Activated T-cell treated with anti-CD3 and anti-CD28 coated beads, Interleukin-2, amount 50 U/mL, for 48 hours (primary cell): ENCODE measurements at regions not wholly inside any gene's neighbourhood (a gene's known extent, or its start where the extent isn't known, plus 50 kb on each side); places are given as distances from the start of the nearest gene placed in this dataset.

ENCODE experiments used
- DNase-seq, 2 experiments: peaks; one replicate each; pipeline ENCODE4 v3.0.0-alpha.2; 2020

GRCh38 chr5:124089578-124089977, 577.6 kb downstream of the CSNK1G3 start:
- no peak for DNase-seq

GRCh38 chr5:124088289-124089032, 576.5 kb downstream of the CSNK1G3 start:
- no peak for DNase-seq

GRCh38 chr5:124087752-124088151, 575.8 kb downstream of the CSNK1G3 start:
- DNase-seq, result no peak

- DNase-seq, result no peak
These were observed 568.3 kb downstream of the CSNK1G3 start for GRCh38 chr5:124080256-124080655.

GRCh38 chr5:124079062-124079461, 567.1 kb downstream of the CSNK1G3 start:
- no peak for DNase-seq

GRCh38 chr5:124074500-124074899, 562.5 kb downstream of the CSNK1G3 start:
- DNase-seq, result no peak

- DNase-seq, result no peak
These were observed 560.6 kb downstream of the CSNK1G3 start for GRCh38 chr5:124072570-124072969.

- no peak for DNase-seq
These were observed 559.1 kb downstream of the CSNK1G3 start for GRCh38 chr5:124071039-124071438.

- no peak for DNase-seq
These were observed 553.5 kb downstream of the CSNK1G3 start for GRCh38 chr5:124065508-124065907.

- DNase-seq, result no peak
These were observed 553.0 kb downstream of the CSNK1G3 start for GRCh38 chr5:124064956-124065355.

GRCh38 chr5:124061663-124062062, 549.7 kb downstream of the CSNK1G3 start:
- DNase-seq, result no peak

GRCh38 chr5:124061068-124061430, 549.1 kb downstream of the CSNK1G3 start:
- DNase-seq, result no peak

GRCh38 chr5:124060413-124061067, 548.6 kb downstream of the CSNK1G3 start:
- DNase-seq, result no peak

GRCh38 chr5:124060011-124060410, 548.0 kb downstream of the CSNK1G3 start:
- no peak for DNase-seq

GRCh38 chr5:124059200-124059599, 547.2 kb downstream of the CSNK1G3 start:
- DNase-seq, result no peak

- DNase-seq, result no peak
These were observed 545.8 kb downstream of the CSNK1G3 start for GRCh38 chr5:124057724-124058231.

GRCh38 chr5:124056991-124057723, 545.2 kb downstream of the CSNK1G3 start:
- no peak for DNase-seq

- no peak for DNase-seq
These were observed 544.5 kb downstream of the CSNK1G3 start for GRCh38 chr5:124056326-124056990.

GRCh38 chr5:124055751-124056150, 543.8 kb downstream of the CSNK1G3 start:
- DNase-seq, result no peak

GRCh38 chr5:124054564-124054963, 542.6 kb downstream of the CSNK1G3 start:
- no peak for DNase-seq

- no peak for DNase-seq
These were observed 541.4 kb downstream of the CSNK1G3 start for GRCh38 chr5:124053340-124053739.

GRCh38 chr5:124052201-124052600, 540.2 kb downstream of the CSNK1G3 start:
- DNase-seq, result no peak

GRCh38 chr5:124050120-124050770, 538.3 kb downstream of the CSNK1G3 start:
- DNase-seq, result no peak
